ENCODE measurements at regions not wholly inside any gene's neighbourhood (a gene's known extent, or its start where the extent isn't known, plus 50 kb on each side); places are given as distances from the start of the nearest gene placed in this dataset.

DNA sequence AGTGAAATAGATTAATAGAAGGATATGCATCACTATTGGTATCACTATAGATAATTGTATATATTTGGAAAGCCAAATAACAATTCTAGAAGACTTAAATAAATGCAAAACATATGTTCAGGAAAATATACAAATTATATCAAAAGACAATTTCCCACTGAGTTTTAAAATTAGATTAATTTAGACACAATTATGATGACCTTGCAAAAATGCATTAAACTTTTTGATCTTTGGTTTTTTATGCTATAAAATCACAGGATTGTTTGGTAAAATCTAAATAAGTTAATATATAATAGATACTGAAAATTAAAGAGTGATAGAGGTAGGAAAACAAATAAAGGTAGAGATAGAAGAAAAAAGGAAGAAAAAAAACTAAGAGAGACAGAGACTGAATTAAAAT is 2027.7 kb downstream of the MRPL39 start:
- TF ChIP-seq RCOR1 (IDR thresholded peaks at IDR 0.05; ENCODE audit: low read depth, low read length) (no peak), SREBF2 (IDR thresholded peaks at IDR 0.05) (no peak), POLR2A (IDR thresholded peaks at IDR 0.05; ENCODE audit: low read length) (no peak), KDM1A (IDR thresholded peaks at IDR 0.05; ENCODE audit: low read depth) (no peak), MAFK (IDR thresholded peaks at IDR 0.05; ENCODE audit: partially characterized antibody) (peak; percentile 74), CBX8 (IDR thresholded peaks at IDR 0.05) (no peak), HOXA7 (CRISPR knock-in tag; IDR thresholded peaks at IDR 0.05) (no peak), RAD21 (conservative IDR thresholded peaks at IDR 0.05 in 1 of 2, IDR thresholded peaks at IDR 0.05 in 1 of 2) (no peak), EHMT2 (IDR thresholded peaks at IDR 0.05; ENCODE audit: low read depth) (no peak), CEBPB (IDR thresholded peaks at IDR 0.05) (no peak), HDAC2 (IDR thresholded peaks at IDR 0.05) (no peak)
- TF ChIP-seq, protein P1, sequence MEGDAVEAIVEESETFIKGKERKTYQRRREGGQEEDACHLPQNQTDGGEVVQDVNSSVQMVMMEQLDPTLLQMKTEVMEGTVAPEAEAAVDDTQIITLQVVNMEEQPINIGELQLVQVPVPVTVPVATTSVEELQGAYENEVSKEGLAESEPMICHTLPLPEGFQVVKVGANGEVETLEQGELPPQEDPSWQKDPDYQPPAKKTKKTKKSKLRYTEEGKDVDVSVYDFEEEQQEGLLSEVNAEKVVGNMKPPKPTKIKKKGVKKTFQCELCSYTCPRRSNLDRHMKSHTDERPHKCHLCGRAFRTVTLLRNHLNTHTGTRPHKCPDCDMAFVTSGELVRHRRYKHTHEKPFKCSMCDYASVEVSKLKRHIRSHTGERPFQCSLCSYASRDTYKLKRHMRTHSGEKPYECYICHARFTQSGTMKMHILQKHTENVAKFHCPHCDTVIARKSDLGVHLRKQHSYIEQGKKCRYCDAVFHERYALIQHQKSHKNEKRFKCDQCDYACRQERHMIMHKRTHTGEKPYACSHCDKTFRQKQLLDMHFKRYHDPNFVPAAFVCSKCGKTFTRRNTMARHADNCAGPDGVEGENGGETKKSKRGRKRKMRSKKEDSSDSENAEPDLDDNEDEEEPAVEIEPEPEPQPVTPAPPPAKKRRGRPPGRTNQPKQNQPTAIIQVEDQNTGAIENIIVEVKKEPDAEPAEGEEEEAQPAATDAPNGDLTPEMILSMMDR (IDR thresholded peaks at IDR 0.05) = no peak
- TF ChIP-seq, protein P2, sequence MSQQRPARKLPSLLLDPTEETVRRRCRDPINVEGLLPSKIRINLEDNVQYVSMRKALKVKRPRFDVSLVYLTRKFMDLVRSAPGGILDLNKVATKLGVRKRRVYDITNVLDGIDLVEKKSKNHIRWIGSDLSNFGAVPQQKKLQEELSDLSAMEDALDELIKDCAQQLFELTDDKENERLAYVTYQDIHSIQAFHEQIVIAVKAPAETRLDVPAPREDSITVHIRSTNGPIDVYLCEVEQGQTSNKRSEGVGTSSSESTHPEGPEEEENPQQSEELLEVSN (IDR thresholded peaks at IDR 0.05; ENCODE audit: borderline replicate concordance, low read depth) = no peak

All from A549 (cell line).